Tibial nerve (tissue), 4 donors: ENCODE measurements at regions not wholly inside any gene's neighbourhood (a gene's known extent, or its start where the extent isn't known, plus 50 kb on each side); places are given as distances from the start of the nearest gene placed in this dataset.
A peak's percentile ranks its signal among the peaks of the same experiment; 100 is the strongest.
"Not testable (repeated sequence)": the region's sequence is repeated elsewhere in the genome, so short reads cannot be mapped to it uniquely, and the experiment has no call there.

Experiments used
- DNase-seq, 2 donors: peaks; one replicate each; pipeline ENCODE4 v3.0.0-alpha.2; 2019; ENCODE audit warnings: low spot score in 2 of 2
- H3K27ac ChIP-seq, 4 donors: fragments of 200-600 bp; sonication (generic) in 3 of 4; one replicate each; pipeline ENCODE4 v1.5.1; 2017 to 2019; ENCODE audit warnings: mild to moderate bottlenecking in 1 of 4
- H3K27me3 ChIP-seq, 2 donors: fragments of 200-600 bp; sonication (generic) in 1 of 2; one replicate each; pipeline versions ENCODE4 v1.5.1 to v1.6.0; 2017 to 2019
- H3K36me3 ChIP-seq, 3 donors: fragments of 200-600 bp; sonication (generic); one replicate each; pipeline ENCODE4 v1.5.1; 2018 to 2019
- H3K4me1 ChIP-seq, 4 donors: fragments of 200-600 bp; sonication (generic) in 3 of 4; one replicate each; pipeline ENCODE4 v1.5.1; 2017 to 2019
- H3K4me3 ChIP-seq, 4 donors: fragments of 200-600 bp; sonication (generic) in 3 of 4; one replicate each; pipeline ENCODE4 v1.5.1; 2017 to 2019; ENCODE audit warnings: mild to moderate bottlenecking in 1 of 4, moderate library complexity in 1 of 4
- H3K9me3 ChIP-seq, 4 donors: fragments of 200-600 bp; sonication (generic) in 3 of 4; one replicate each; pipeline ENCODE4 v1.5.1; 2017 to 2019
- CTCF ChIP-seq, 5 experiments: fragments of 200-600 bp in 3 of 5; fragments of 450-650 bp in 2 of 5; sonication (generic) in 3 of 5; IDR thresholded peaks; one replicate each; pipeline ENCODE4 v1.5.1; 2016 to 2019; ENCODE audit warnings: antibody characterized with exemption in 5 of 5, mild to moderate bottlenecking in 3 of 5, moderate library complexity in 2 of 5
- EP300 ChIP-seq, 2 donors: sonication (generic); formaldehyde crosslinking; IDR thresholded peaks; one replicate each; pipeline ENCODE4 v1.6.1; 2017; ENCODE audit warnings: antibody characterized with exemption in 2 of 2, mild to moderate bottlenecking in 1 of 2
- POLR2A ChIP-seq, 2 donors: fragments of 450-650 bp; IDR thresholded peaks; one replicate each; pipeline ENCODE4 v1.6.1; 2017; ENCODE audit warnings: antibody characterized with exemption in 2 of 2, mild to moderate bottlenecking in 2 of 2, moderate library complexity in 2 of 2
- WGBS, 2 donors: methylation state at CpG; one replicate each; pipeline ENCODE4 v1.1.5; 2018; 5-methylcytosine and 5-hydroxymethylcytosine counted together

DNA sequence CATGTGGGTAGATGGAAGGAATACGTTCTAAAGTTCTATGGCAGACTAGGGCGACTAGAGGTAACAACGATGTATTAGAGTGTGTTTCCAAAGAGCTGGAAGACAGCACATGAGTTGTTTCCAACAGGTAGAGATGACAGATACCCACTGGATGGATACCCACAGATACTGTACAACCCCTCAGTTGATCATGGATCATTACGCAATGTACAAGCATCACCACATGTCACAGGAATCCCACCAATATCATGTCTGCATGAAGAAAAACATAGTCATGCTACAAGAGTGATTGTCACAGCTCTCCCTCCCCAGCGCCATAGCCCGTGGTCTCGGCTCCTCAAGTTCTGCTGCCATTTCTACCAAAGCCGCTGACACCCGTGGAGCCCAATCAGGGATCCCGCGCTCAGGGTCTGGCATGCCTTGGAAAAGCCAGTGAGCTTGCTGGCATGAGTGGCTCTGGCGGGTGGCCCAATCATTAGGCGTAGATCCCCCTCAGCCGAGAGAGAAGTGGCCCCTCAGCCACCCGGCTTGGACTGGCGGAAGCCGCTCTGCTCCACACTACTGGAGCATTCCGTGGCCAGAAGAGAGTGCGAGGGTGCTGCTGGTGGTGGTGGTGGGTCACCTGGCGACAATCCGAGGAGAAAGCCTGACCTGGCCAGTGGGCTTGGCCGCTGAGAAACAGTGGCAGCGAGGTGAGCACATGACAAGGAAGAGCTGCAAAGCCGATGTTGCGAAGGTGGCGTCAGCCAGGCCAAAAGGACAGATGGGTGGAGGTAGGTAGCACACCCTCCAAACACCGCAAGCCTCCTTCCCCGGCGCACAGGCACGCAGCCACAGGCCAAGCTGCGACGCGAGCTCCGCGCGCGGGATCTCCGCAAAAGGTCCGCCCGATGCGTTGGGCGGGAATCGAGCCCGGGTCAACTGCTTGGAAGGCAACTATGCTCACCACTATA, 65.7 kb upstream of the FCGR2A start:
- peaks cover 0 to 10% (median 0%) of the 10 kb centered on the region in 4 donors for H3K4me1 ChIP-seq
- H3K27me3 ChIP-seq, result peaks cover 0 to 26% of the 10 kb centered on the region in 2 donors
- H3K9me3 ChIP-seq, result no peaks in the 10 kb centered on the region
- no peak for DNase-seq
- WGBS, 2 donors, result 32 to 41% methylated on average over 17 to 36 of the region's 44 CpGs
- no peaks in the 10 kb centered on the region for H3K36me3 ChIP-seq
- TF ChIP-seq POLR2A (IDR thresholded peaks at IDR 0.05) (no peak), EP300 (IDR thresholded peaks at IDR 0.05) (no peak), CTCF (IDR thresholded peaks at IDR 0.05) (no peak)
- peak overlapping the region in 2 of 4 donors; percentile 41 to 80 for H3K4me3 ChIP-seq
- no peak overlapping the region for H3K27ac ChIP-seq

- WGBS, 2 donors, result 88 to 95% methylated on average over 5 of the region's 5 CpGs
- peaks cover 0 to 11% of the 10 kb centered on the region in 2 donors for H3K27me3 ChIP-seq
- not testable (repeated sequence) for DNase-seq, H3K36me3 ChIP-seq, H3K27ac ChIP-seq, H3K4me1 ChIP-seq, H3K4me3 ChIP-seq, H3K9me3 ChIP-seq
These were observed 65.5 kb upstream of the CFAP126 start for GRCh38 chr1:161433191-161433590.

- Histone ChIP-seq H3K36me3 (no peaks in the 10 kb centered on the region), H3K27ac (no peak overlapping the region), H3K27me3 (peaks cover 0 to 19% of the 10 kb centered on the region in 2 donors), H3K4me1 (no peaks in the 10 kb centered on the region), H3K9me3 (no peaks in the 10 kb centered on the region), H3K4me3 (no peak overlapping the region)
- TF ChIP-seq CTCF (IDR thresholded peaks at IDR 0.05) (no peak), POLR2A (IDR thresholded peaks at IDR 0.05) (no peak), EP300 (IDR thresholded peaks at IDR 0.05) (no peak)
- DNase-seq, result no peak
- WGBS, 2 donors, result 79 to 82% methylated on average over 2 of the region's 2 CpGs
These were observed 64.4 kb upstream of the CFAP126 start for GRCh38 chr1:161432091-161432490.

DNA sequence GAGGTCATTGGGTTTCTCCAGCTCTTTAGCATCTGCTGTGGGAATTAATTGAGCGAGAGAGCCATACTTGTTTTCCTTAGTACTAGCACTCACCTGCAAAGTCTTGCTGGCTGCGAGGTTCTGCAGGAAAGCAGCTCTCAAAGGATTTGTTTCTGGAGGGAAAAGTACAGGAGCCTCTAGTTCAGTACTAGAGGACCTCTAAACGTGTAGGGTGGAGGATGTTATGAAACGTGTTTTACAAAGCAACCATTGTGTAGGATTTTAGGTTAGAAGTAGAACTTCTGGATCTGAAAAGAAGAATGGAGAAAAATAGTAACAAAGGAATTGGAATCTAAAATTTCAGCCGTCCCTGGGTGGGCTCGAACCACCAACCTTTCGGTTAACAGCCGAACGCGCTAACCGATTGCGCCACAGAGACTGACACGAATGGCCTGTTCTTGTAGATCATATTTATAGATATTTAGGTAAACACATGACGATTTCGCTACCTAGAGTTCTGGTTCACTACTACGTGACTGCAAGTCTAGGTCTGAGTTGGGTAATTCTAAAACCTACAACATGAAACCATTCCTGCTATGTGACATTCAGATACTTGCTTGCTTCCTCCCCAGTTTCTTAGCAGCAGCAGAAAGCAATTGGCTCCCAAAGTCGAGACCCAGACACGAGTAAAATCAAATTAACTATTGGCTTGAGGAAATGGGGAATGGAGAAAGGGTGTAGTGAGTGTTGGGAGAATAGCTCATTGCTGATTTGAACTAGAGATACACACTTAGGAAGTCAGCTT, 60.2 kb upstream of the CFAP126 start:
- DNase-seq, result no peak
- Histone ChIP-seq H3K4me3 (no peak overlapping the region), H3K9me3 (no peaks in the 10 kb centered on the region), H3K4me1 (no peaks in the 10 kb centered on the region), H3K27me3 (peaks cover 0 to 11% of the 10 kb centered on the region in 2 donors), H3K27ac (no peak overlapping the region), H3K36me3 (no peaks in the 10 kb centered on the region)
- WGBS, 2 donors, result 31 to 33% methylated on average over 18 of the region's 18 CpGs
- no peak for TF ChIP-seq EP300 (IDR thresholded peaks at IDR 0.05)
- no peak for TF ChIP-seq CTCF (IDR thresholded peaks at IDR 0.05)
- no peak for TF ChIP-seq POLR2A (IDR thresholded peaks at IDR 0.05)

GRCh38 chr1:161422914-161423313, 55.2 kb upstream of the CFAP126 start:
- WGBS, 2 donors, result 84% methylated on average over 5 of the region's 33 CpGs; no CpG with 5 or more reads in 1 of the 2 donors
- H3K36me3 ChIP-seq, DNase-seq: not testable (repeated sequence)

GRCh38 chr1:161421456-161421855, 53.8 kb upstream of the CFAP126 start:
- Histone ChIP-seq H3K4me1 (peaks cover 0 to 5% (median 0%) of the 10 kb centered on the region in 4 donors), H3K27me3 (no peaks in the 10 kb centered on the region), H3K36me3 (no peaks in the 10 kb centered on the region), H3K4me3 (no peak overlapping the region), H3K9me3 (no peaks in the 10 kb centered on the region), H3K27ac (no peak overlapping the region)
- TF ChIP-seq CTCF (IDR thresholded peaks at IDR 0.05) (no peak), POLR2A (IDR thresholded peaks at IDR 0.05) (no peak), EP300 (IDR thresholded peaks at IDR 0.05) (no peak)
- no peak for DNase-seq
- 56 to 67% methylated on average over 9 of the region's 9 CpGs for WGBS, 2 donors

More at GRCh38 chr1:161422914-161423313, 55.2 kb upstream of the CFAP126 start:
- H3K4me3 ChIP-seq, H3K27ac ChIP-seq, H3K9me3 ChIP-seq, H3K27me3 ChIP-seq, H3K4me1 ChIP-seq: not testable (repeated sequence)
